ENCODE measurements at regions not wholly inside any gene's neighbourhood (a gene's known extent, or its start where the extent isn't known, plus 50 kb on each side); places are given as distances from the start of the nearest gene placed in this dataset.

- TF ChIP-seq, protein P1, sequence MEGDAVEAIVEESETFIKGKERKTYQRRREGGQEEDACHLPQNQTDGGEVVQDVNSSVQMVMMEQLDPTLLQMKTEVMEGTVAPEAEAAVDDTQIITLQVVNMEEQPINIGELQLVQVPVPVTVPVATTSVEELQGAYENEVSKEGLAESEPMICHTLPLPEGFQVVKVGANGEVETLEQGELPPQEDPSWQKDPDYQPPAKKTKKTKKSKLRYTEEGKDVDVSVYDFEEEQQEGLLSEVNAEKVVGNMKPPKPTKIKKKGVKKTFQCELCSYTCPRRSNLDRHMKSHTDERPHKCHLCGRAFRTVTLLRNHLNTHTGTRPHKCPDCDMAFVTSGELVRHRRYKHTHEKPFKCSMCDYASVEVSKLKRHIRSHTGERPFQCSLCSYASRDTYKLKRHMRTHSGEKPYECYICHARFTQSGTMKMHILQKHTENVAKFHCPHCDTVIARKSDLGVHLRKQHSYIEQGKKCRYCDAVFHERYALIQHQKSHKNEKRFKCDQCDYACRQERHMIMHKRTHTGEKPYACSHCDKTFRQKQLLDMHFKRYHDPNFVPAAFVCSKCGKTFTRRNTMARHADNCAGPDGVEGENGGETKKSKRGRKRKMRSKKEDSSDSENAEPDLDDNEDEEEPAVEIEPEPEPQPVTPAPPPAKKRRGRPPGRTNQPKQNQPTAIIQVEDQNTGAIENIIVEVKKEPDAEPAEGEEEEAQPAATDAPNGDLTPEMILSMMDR (IDR thresholded peaks at IDR 0.05), result no peak
- no peak for TF ChIP-seq EZH2 (IDR thresholded peaks at IDR 0.05)
- TF ChIP-seq EZH2phosphoT487 (IDR thresholded peaks at IDR 0.05), result no peak
These were observed 464.6 kb upstream of the HS6ST1 start for GRCh38 chr2:128783193-128783671.

Measured in neural progenitor cell (in vitro differentiated cells).